Renal pelvis (tissue), 1 donor: ENCODE measurements at regions not wholly inside any gene's neighbourhood (a gene's known extent, or its start where the extent isn't known, plus 50 kb on each side); places are given as distances from the start of the nearest gene placed in this dataset.
A peak's percentile ranks its signal among the peaks of the same experiment; 100 is the strongest.

ENCODE experiments used
- DNase-seq: peaks from one replicate; pipeline ENCODE4 v3.0.0-alpha.2; 2013

DNA sequence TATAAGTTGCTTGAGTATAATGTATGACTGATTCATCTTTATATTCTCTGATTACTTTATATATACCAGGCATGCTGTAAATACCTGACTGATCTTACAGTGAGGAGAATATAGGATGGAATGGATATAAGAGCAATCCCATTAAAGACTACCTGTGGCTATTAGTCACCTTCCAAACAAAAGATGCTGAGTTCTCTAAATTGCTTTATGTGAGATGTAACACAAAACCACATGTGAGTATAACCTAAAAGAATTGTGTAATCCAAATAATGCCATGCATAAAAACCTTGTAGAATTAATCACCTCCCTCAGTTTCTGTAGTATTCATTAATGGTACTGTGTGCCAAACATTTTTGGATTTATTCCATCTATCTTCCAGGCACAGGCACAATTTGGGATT lies 134.6 kb upstream of the LRRC7 start:
- DNase-seq: no peak

DNA sequence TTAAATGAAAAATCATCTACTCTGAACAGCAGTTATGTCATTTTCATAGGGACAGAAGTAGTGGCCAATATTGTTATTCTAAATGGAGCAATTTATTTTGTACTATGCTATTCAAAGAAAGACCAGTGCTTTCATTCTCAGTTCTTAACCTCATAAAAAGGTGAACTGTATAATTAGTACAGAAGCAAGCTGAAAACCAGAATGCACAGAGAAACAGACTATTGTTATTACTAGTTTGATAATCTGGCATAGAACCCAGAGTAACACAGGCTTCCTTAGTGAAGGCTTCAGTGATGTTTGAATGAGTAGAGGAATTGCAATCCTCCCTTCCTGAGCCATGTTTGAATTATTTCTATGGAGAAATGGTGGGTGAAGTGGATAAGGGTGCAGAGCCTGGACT lies 131.6 kb upstream of the LRRC7 start:
- DNase-seq: no peak

DNA sequence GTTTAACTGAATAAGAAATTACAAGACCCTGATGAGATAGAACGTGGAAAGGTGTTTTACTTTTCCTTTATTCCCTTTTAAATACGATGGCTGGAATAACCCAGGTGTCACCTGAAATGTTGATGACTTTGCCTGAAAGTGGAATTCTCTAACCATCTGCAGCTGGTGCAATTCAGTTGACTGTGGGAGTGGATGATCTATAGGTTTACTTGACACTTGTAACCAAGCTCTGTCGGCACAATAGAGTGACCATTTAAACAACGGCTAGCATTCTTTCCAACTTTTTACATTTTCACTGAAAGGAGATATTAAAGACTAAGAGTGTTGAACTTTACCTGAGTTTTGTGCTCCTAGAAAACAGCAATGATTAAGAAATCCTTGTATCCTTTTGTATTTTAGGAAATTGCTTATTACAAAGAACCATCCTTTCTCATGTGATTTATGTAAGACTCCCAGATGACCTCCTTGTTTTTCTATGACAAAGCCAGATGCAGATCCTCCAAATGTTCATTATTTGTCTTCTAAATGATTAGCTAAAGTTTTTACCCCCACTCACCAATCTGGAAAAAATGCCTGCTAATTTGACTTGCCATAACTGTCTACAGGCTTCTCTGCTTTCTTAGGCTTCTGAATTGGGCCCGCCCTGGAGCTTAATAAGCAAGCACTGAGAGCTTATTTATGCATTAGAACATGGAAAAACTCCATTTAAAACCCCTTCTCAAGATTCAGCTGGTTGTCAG lies 129.5 kb upstream of the LRRC7 start:
- peak; percentile 65 for DNase-seq

DNA sequence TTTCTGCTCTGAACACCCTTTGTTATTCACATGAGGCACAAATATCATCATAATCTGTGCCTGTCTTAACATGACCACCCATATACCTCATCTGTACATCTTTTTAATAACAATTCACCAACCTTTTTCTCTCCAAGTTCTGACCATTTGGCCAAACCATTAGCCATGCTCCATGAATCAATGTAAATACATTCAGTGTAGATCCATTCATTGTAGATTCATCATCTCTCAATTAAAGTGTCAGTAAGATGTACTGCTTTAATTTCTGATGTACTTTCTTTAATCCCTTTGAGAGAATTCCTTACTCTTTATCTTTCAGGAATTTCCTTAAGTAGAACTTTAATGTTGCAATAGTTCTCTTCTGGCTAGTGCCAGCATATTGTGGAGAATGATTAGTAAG lies 126.2 kb upstream of the LRRC7 start:
- no peak for DNase-seq

DNA sequence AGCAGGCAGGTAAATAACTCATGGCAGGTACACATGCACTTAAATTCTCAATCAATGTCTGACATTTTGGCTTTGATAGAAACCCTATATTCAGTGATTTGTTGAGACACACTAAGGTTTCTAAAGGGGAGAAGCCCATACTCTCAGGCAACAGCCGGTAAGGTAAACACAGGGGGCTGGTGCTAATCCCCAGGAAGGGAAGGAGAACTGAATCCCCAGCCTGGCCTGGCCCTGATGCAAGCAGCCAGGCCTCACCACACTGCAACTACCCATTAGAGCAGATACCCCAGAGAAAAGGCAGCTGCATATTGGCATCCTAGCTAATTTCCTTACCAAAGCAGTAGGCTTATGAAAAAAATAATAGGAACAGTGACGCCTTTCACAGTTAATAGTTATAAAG lies 116.5 kb upstream of the LRRC7 start:
- no peak for DNase-seq

DNA sequence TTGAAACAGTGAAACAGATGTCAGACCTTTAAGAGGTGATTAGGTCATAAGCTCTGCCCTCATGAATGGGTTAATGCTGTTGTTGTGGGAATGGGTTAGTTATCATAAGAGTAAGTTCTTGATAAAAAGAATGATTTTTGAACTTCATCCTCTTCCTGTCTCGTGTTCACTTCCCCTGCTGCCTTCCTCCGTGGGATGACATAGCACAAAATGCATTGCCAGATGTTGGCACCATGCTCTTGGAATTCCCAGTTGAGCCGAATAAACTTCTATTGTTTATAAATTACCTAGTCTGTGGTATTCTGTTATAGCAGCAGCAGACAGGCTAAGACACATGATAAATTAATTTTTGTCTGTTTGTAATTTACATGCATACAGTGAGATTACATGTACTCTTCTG lies 112.0 kb upstream of the LRRC7 start:
- no peak for DNase-seq

DNA sequence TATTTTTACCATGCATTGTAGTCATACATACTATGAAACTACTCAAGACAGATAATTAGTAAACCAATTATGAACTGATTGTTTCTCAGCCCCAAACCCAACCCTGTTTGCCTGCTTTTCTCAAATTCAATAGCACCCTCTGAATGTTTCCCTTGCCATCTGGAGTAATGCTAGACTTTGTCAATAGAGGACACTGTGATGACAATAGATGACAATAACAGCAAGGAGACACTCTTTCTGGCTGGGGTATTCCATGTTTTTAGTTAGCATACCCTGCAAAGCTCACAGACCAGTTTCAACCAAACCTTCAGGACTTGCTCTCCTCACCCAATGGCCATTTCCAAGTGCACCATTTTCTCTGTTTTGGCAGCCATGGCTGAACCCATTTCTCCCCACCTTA lies 108.5 kb upstream of the LRRC7 start:
- no peak for DNase-seq

DNA sequence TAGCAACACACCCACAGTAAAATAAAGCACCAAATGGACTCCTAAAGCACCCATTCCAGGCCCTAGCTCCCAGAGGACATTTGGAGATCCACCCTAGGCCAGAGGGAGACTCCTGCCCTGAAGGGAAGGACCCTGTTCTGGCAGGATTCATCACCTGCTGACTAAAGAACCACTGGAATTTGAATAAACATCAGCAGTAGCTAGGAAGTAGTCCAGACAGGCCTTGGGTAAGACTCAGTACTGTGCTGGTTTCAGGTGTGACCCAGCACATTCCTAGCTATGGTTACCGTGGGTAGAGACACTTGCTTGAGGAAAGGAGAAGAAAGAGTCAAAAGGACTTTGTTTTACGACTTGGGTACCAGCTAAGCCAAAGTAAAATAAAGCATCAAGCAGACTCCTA lies 92.7 kb upstream of the LRRC7 start:
- no peak for DNase-seq

DNA sequence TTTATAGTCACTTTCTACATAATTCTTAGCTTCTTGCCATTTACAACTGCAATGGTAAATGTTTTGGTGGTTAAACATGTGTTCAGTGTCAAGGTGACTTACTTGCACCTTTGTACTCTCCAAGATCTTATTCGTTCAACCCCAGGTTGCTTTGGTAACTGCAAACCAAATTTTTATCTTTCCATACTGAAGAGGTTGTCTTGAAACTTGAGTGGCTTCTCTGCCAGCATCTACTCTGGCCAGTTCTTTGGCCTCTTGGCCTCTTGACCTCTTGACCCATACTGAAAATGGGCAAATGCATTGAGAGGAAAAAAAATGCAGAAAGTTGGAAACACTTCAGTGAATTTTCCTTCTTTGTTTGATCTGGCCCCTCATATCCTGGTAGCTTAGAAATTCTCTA lies 88.0 kb upstream of the LRRC7 start:
- no peak for DNase-seq

DNA sequence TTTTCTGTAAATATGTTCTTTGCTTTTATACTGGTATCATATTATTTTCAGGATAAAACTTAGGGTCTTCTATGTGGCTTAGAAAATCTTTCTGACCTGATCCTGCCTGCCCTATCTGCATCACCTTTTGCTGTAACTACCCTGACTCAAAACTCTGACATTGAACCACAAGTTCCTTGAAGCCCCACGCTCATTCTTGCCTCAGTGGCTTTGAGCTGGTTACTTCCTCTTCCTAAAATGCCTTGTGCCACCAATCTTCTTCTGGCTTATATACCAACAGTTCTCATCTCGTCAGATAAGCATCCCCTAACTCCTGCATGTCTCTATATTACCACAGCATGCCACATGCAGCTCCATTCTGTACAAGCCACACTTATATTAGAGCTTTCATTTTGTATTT lies 84.5 kb upstream of the LRRC7 start:
- DNase-seq: no peak

DNA sequence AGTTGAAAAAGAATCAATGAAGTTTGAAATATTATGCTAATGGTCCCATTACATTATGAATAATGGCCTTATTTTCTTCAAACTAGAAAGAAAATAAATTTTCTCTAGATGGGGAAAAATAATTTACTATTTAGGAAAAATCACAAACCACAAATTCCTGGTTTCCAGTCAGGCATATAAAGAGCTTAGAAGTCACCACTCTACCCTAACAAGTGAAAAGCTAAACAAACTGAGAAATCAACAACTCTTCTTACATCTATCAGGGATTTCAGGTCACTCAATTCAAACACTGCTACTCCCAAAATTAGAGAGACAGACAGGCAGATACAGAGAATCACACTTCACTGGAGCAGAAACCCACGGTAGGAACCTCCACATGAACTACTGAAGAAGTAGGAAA lies 82.1 kb upstream of the LRRC7 start:
- no peak for DNase-seq

DNA sequence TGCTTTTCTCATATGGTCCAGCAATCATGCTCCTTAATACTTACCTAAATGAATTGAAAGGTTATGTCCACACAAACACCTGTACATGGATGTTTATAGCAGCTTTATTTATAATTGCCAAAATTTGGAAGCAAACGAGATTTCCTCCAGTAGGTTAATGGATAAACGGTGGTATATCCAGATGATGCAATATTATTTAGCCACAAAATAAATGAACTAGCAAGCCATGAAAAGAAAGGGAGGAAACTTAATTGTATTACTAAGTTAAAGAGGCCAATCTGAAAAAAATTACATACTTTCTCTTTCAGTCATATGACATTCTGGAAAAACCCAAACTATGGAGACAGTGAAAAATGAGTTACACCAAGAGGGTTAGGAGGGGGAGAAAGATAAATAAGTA lies 76.3 kb upstream of the LRRC7 start:
- no peak for DNase-seq

DNA sequence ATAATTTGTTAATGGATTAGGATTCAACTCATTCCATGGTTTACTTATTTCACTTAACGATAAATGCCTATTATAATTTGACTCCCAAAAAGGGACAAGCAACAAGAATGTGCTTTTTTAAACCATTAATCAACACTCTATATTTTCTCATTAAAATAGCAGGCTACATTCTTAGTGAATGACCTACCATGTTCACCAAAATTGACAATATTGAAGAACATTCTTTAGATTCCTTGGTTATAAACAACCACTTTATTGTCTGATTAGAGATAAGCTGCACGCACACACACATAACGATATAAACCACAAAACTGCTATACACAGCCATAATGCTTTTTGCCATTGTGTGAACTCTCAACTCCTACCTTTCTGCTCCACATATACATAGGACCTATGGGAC lies 75.4 kb upstream of the LRRC7 start:
- no peak for DNase-seq

DNA sequence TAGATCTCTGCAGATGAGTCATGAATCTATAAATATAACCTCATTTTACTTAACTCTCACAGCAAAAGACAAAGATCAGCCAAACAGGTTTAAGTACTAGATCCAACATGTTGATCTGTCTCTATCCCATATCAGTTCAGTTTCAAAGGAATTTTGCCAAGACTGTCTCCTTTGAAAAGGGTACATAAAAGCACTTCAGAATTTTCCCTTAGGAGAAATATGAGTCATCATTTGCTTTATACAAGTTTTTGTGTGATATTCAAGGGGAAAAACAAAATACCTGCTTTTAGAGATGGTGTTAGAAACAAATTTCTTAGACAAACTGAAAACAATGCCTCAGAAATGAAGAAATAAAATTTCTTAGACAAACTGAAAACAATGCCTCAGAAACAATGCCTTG lies 73.5 kb upstream of the LRRC7 start:
- no peak for DNase-seq

DNA sequence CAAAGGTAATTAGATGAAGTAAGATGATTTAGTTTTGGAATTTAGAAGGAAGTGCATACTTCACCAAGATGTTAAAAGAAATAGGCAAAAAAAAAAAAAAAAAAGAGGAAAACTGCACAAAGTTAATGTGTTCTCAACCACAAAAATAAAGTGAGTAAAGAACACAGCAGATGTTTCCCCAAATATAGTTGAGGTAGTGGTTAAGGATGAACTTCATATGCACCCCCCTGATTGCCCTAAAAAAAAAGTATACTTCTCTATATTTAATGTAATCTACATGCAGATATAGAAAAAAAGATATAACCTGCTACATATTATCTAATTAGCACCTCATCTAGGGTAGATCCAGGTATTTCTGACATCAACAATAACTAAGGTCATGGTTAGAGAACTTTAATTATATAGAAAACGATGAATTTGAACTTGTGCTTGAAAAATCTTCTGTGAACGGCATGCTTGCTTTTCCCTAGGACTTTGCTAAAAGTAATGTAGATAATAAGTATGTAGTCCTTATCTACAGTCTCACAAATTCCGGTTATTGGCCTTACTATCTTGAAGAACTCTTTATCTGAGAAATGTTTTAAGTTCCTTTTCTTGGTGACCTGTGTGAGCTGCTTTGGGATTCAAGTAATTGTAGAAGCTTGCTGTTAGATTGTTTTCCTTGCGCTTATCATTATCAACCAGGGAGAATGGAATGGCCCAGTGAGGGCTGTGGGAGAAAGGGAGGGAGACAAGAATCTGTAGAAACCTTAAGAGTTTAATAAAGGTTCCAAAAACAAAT lies 70.1 kb upstream of the LRRC7 start:
- DNase-seq: no peak

DNA sequence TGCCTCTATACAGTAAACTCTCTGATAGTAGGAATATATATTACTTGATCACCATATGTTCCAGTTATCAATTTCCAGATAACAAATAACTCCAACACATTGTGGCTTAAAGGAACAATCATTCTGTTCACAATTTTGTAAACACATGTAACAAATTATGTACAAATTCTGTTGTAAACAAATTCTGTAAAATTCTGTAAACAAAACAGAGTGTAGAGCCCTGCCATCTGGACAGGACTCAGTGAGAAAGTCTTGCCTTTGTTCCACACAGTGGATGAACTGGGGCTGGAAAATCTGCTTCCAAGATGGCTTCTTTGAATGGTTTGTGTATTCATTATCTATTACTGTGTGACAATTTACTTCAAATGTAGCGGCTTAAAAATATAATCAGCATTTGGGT lies 69.0 kb upstream of the LRRC7 start:
- DNase-seq: no peak

DNA sequence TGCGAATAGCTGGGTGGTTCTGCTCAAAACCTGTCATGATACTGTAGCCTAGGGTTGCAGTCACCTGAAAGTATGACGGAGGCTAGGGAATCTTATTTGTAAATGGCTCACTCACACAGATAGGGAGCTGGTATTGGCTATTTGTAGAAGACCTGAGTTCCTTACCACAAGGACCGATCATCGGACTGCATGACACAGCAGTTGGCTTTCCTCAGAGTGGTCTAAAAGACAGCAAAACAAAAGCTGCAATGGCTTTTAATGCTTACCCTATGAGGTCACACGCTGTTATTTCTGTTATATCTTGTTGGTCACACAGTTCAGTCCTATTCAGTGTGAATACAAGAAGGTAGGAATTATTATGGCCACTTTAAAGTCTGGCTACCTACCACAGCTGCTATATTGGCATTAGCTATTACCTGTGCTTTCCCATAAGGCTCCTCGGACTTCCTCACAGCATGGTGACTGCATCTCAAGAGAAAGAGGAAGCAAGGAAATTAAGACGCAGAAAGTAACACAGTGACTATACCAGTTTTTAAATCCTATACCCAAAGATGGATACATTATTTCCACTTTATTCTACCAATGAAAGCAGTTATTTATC lies 68.4 kb upstream of the LRRC7 start:
- no peak for DNase-seq

DNA sequence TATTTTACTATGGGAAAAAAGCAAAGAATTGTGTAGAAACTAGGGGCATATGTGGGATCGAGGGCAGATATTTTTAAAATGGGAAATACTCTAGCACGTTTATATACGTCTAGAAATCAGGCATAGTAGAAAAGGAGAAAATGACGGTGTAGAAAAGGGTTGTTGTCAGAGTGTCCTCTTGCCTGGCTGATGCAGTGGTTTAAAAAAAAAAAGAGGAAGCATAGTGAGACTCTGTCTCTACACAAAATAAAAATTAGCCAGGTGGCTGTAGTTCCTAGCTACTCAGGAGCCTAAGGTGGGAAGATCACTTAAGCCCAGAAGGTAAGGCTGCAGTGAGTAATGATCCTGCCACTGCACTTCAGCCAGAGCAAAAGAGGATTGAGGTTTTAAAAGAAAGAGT lies 64.7 kb upstream of the LRRC7 start:
- no peak for DNase-seq

DNA sequence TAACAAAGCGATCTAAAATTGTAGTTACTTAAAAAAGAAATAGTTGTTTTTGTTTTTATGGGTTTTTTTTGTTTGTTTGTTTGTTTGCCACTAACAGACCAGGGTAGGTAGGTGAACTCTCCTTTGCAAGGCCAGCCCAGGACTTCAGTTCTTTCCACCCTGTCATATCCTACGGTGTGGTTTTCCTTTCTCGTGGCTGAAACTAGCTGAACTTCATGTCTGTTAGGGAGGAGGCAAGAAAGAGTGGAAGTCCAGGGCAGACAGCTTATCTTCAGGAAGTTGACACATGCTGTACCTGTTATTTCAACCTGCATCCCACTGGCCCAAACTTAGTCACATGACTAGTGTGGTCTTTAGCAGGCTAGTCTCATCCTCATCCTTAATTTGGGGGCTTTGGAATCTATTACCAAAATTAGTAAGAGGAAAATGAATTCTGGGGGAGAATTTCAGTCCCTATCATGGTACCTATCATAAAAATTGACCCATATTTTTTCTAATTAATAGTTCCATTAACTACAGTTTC lies 62.9 kb upstream of the LRRC7 start:
- no peak for DNase-seq

DNA sequence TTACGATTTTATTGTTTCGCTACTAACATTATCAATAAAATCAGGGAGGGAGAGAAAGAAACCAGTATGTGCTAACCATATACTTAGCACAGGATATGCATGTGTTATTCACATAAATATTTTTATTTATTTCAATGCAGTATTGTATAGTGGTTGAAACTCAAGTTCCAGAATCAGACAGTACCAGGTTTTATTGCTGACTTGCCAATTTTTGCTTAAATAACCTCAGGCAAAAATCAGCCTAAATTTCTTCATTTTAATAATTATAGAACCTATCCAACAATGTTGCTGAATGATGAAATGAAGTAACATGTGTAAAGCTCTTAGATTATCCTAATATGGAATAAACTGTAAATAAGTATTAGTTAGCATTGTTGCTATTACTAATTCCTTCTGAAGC lies 61.4 kb upstream of the LRRC7 start:
- no peak for DNase-seq

DNA sequence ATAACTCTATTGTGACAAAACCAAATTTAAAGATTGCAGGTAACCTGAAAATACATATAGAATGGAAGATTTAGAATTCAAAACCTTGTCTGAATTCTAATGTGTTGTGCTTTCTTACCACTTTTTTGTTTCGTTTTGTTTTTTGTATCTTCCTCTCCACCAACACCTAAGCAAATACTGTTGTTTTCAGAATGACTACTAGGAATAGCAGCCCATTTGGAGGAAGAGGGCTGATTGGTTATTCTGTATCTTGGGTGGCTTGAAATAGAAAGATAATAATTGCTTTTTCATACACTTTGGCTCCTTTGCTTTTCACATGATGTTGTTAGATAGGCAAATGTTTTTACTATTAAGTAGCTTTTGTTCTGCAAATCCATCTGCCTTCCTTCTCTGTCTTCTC lies 61.0 kb upstream of the LRRC7 start:
- no peak for DNase-seq

DNA sequence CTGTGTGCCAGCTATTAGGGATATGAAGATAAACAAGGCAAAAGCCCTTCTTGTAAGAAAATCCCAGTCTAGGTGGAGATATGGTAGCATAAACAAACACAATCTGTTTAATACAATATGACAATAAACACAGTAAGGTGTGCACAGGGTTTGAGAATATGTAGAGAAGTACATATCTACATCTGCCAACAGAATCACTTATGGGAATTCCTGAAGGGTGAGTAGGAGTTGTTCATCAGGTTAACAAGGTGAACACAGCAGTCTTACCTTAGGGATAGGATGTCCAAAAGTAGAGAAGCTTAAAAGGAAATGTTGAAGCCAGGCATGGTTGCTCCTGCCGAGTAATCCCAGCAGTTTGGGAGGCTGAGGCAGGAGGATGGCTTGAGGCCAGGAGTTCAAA lies 57.7 kb upstream of the LRRC7 start:
- DNase-seq: no peak
